Right cardiac atrium (tissue), 5 donors: ENCODE measurements at regions not wholly inside any gene's neighbourhood (a gene's known extent, or its start where the extent isn't known, plus 50 kb on each side); places are given as distances from the start of the nearest gene placed in this dataset.

Source experiments
- ATAC-seq, 2 donors: fragments of 200-7000 bp; cut with Tn5 transposase; one replicate each; pipeline versions ENCODE4 v1.8.0 to v1.9.1; 2020; ENCODE audit warnings: moderate library complexity in 2 of 2, mild to moderate bottlenecking in 1 of 2
- DNase-seq, 3 donors: peaks; one replicate each; pipeline ENCODE4 v3.0.0-alpha.2; 2020
- H3K27ac ChIP-seq: one replicate; pipeline ENCODE4 v1.5.1; 2013; ENCODE audit warnings: mild to moderate bottlenecking, low read length, control low read depth, moderate library complexity
- H3K27me3 ChIP-seq: one replicate; pipeline ENCODE4 v1.6.1; 2013; ENCODE audit not compliant: control insufficient read depth, insufficient read depth
- H3K4me1 ChIP-seq: one replicate; pipeline ENCODE4 v1.6.1; 2013; ENCODE audit warnings: low read length; ENCODE audit not compliant: control insufficient read depth, insufficient read depth
- H3K4me3 ChIP-seq: one replicate; pipeline ENCODE4 v1.5.1; 2013; ENCODE audit warnings: low read length, control low read depth
- H3K9me3 ChIP-seq: one replicate; pipeline ENCODE4 v1.6.1; 2013; ENCODE audit warnings: low read length; ENCODE audit not compliant: control insufficient read depth
- WGBS: extraction: QIAGEN DNeasy Blood & Tissue Kit; methylation state at CpG from one replicate; pipeline ENCODE4 v1.1.7; 2013; 5-methylcytosine and 5-hydroxymethylcytosine counted together
- intact Hi-C, 4 donors: fragments of 100-400 bp; cut with DNase I; formaldehyde crosslinking; loops; one replicate each; pipeline versions ENCODE4 v1.11.0 to v1.14.0; 2022 to 2023
- donor health status: healthy with polysubstance abuse.
- donor health status: DM: no; HTN: yes; CAD: no.
- donor health status: DM: no; HTN: no; CAD: no.
- donor health status: DM: no; HTN: yes; CAD: no; lungs with severe emphysema.
- donor health status: DM: yes; HTN: yes; CAD: no.

- H3K27ac ChIP-seq, result no peak overlapping the region
- 63% methylated on average over 4 of the region's 4 CpGs for WGBS
- H3K4me3 ChIP-seq, result no peak overlapping the region
- ATAC-seq (no peak), DNase-seq (no peak)
- no peaks in the 10 kb centered on the region for H3K27me3 ChIP-seq
- intact Hi-C loops, result no loop called here
- no peaks in the 10 kb centered on the region for H3K9me3 ChIP-seq
- H3K4me1 ChIP-seq, result peaks cover 6% of the 10 kb centered on the region
Measured at GRCh38 chr1:91575909-91576519, 75.4 kb downstream of the CDC7 start.

- intact Hi-C loops, result no loop called here
- H3K4me1 ChIP-seq, result no peaks in the 10 kb centered on the region
- DNase-seq (no peak), ATAC-seq (no peak)
- H3K27me3 ChIP-seq, result no peaks in the 10 kb centered on the region
- no peak overlapping the region for H3K4me3 ChIP-seq
- no peaks in the 10 kb centered on the region for H3K9me3 ChIP-seq
- H3K27ac ChIP-seq, result no peak overlapping the region
- 90% methylated on average over 5 of the region's 5 CpGs for WGBS
Measured at GRCh38 chr1:91578320-91579109, 77.9 kb downstream of the CDC7 start.

- H3K9me3 ChIP-seq, result no peaks in the 10 kb centered on the region
- intact Hi-C loops, result loop anchor here in 1 of 4 donors (10.0 kb wide), 1 partner anchor 115 kb away; no protein-coding TSS in a partner anchor
- no peak overlapping the region for H3K4me3 ChIP-seq
- no peak for DNase-seq
- no peaks in the 10 kb centered on the region for H3K4me1 ChIP-seq
- 64% methylated on average over 5 of the region's 5 CpGs for WGBS
- H3K27ac ChIP-seq, result no peak overlapping the region
- no peak for ATAC-seq
- H3K27me3 ChIP-seq, result no peaks in the 10 kb centered on the region
Measured at GRCh38 chr1:91579658-91580228, 79.1 kb downstream of the CDC7 start.

- 45% methylated on average over 4 of the region's 4 CpGs for WGBS
- Histone ChIP-seq H3K27ac (no peak overlapping the region), H3K27me3 (no peaks in the 10 kb centered on the region), H3K9me3 (no peaks in the 10 kb centered on the region), H3K4me1 (peaks cover 4% of the 10 kb centered on the region), H3K4me3 (no peak overlapping the region)
- intact Hi-C loops, result loop anchor here in 1 of 4 donors (10.0 kb wide), 1 partner anchor 112 kb away; no protein-coding TSS in a partner anchor
- DNase-seq (no peak), ATAC-seq (peak in 1 of 2 donors; percentile 41)
Measured at GRCh38 chr1:91582431-91582921, 81.8 kb downstream of the CDC7 start.

- no peak overlapping the region for H3K27ac ChIP-seq
- WGBS, result 69% methylated on average over 7 of the region's 7 CpGs
- H3K4me3 ChIP-seq, result no peak overlapping the region
- no peaks in the 10 kb centered on the region for H3K27me3 ChIP-seq
- ATAC-seq (no peak), DNase-seq (no peak)
- no peaks in the 10 kb centered on the region for H3K9me3 ChIP-seq
- intact Hi-C loops, result loop anchor here in 1 of 4 donors (10.0 kb wide), 1 partner anchor 111 kb away; no protein-coding TSS in a partner anchor
- peaks cover 4% of the 10 kb centered on the region for H3K4me1 ChIP-seq
Measured at GRCh38 chr1:91583326-91583755, 82.7 kb downstream of the CDC7 start.

- DNase-seq (no peak), ATAC-seq (no peak)
- WGBS, result 77% methylated on average over 4 of the region's 4 CpGs
- H3K4me1 ChIP-seq, result peaks cover 4% of the 10 kb centered on the region
- intact Hi-C loops, result loop anchor here in 1 of 4 donors (10.0 kb wide), 1 partner anchor 110 kb away; no protein-coding TSS in a partner anchor
- H3K4me3 ChIP-seq, result no peak overlapping the region
- no peaks in the 10 kb centered on the region for H3K27me3 ChIP-seq
- H3K27ac ChIP-seq, result peak overlapping the region; percentile 72
- no peaks in the 10 kb centered on the region for H3K9me3 ChIP-seq
Measured at GRCh38 chr1:91584309-91584708, 83.7 kb downstream of the CDC7 start.

- no peak for DNase-seq
- Histone ChIP-seq H3K4me1 (peaks cover 4% of the 10 kb centered on the region), H3K27me3 (no peaks in the 10 kb centered on the region), H3K9me3 (no peaks in the 10 kb centered on the region), H3K4me3 (no peak overlapping the region), H3K27ac (peak overlapping the region; percentile 92)
- intact Hi-C loops, result loop anchor here in 1 of 4 donors (10.0 kb wide), 1 partner anchor 110 kb away; no protein-coding TSS in a partner anchor
- WGBS, result 42% methylated on average over 4 of the region's 4 CpGs
- peak; percentile 82 to 88 for ATAC-seq
Measured at GRCh38 chr1:91584878-91585277, 84.2 kb downstream of the CDC7 start.

GRCh38 chr1:91585502-91585901 is 84.9 kb downstream of the CDC7 start:
- Histone ChIP-seq H3K4me1 (peaks cover 4% of the 10 kb centered on the region), H3K4me3 (no peak overlapping the region), H3K27ac (peak overlapping the region; percentile 92), H3K9me3 (no peaks in the 10 kb centered on the region), H3K27me3 (no peaks in the 10 kb centered on the region)
- intact Hi-C loops, result loop anchor here in 1 of 4 donors (10.0 kb wide), 1 partner anchor 109 kb away; no protein-coding TSS in a partner anchor
- 76% methylated on average over 5 of the region's 5 CpGs for WGBS
- ATAC-seq, result peak in 1 of 2 donors; percentile 7
- no peak for DNase-seq

GRCh38 chr1:91585982-91586381 is 85.3 kb downstream of the CDC7 start:
- H3K27ac ChIP-seq, result peak overlapping the region; percentile 6
- intact Hi-C loops, result loop anchor here in 1 of 4 donors (10.0 kb wide), 1 partner anchor 109 kb away; no protein-coding TSS in a partner anchor
- no peak for ATAC-seq

GRCh38 chr1:91589437-91589836 is 88.8 kb downstream of the CDC7 start:
- no peak for DNase-seq
- Histone ChIP-seq H3K27me3 (no peaks in the 10 kb centered on the region), H3K9me3 (no peaks in the 10 kb centered on the region), H3K27ac (no peak overlapping the region), H3K4me1 (peaks cover 4% of the 10 kb centered on the region), H3K4me3 (no peak overlapping the region)
- intact Hi-C loops, result loop anchor here in 1 of 4 donors (10.0 kb wide), 1 partner anchor 105 kb away; no protein-coding TSS in a partner anchor
- no peak for ATAC-seq

More at GRCh38 chr1:91585982-91586381, 85.3 kb downstream of the CDC7 start:
- DNase-seq, result no peak
- no peaks in the 10 kb centered on the region for H3K9me3 ChIP-seq
- H3K4me3 ChIP-seq, result no peak overlapping the region
- WGBS, result 69% methylated on average over 7 of the region's 7 CpGs
- no peaks in the 10 kb centered on the region for H3K27me3 ChIP-seq
- peaks cover 4% of the 10 kb centered on the region for H3K4me1 ChIP-seq
